OCI-LY3 (cell line): ENCODE measurements at regions not wholly inside any gene's neighbourhood (a gene's known extent, or its start where the extent isn't known, plus 50 kb on each side); places are given as distances from the start of the nearest gene placed in this dataset.

Source experiments
- CTCF ChIP-seq: fragments of 200-600, 300-600 bp; sonication (generic); IDR thresholded peaks from 2 replicates; pipeline ENCODE4 v1.5.1; 2014; ENCODE audit warnings: antibody characterized with exemption, low read length, low read depth
- EZH2phosphoT487 ChIP-seq: fragments of 200-600 bp; shearing (Covaris generic); IDR thresholded peaks from 2 replicates; pipeline ENCODE4 v1.6.1; 2018; ENCODE audit warnings: antibody characterized with exemption, mixed run types, low read depth

- TF ChIP-seq CTCF (no peak), EZH2phosphoT487 (no peak)
Measured at GRCh38 chr16:79535130-79535529, 65.4 kb downstream of the MAF start.
